DLD1 (cell line): ENCODE measurements at regions not wholly inside any gene's neighbourhood (a gene's known extent, or its start where the extent isn't known, plus 50 kb on each side); places are given as distances from the start of the nearest gene placed in this dataset.
"Not testable (repeated sequence)": the region's sequence is repeated elsewhere in the genome, so short reads cannot be mapped to it uniquely, and the experiment has no call there.

Source experiments
- in situ Hi-C: cut with HindIII; loops from 2 replicates; pipeline ENCODE4 v1.10.0; 2017; ENCODE audit warnings: low sequenced_read_pairs

- in situ Hi-C loops = not testable (repeated sequence)
These were observed 206.1 kb downstream of the MATN1 start for GRCh38 chr1:30517241-30517640.

- in situ Hi-C loops = no loop called here
These were observed 206.9 kb downstream of the MATN1 start for GRCh38 chr1:30516485-30516858.

GRCh38 chr1:30515755-30516484 is 207.5 kb downstream of the MATN1 start:
- in situ Hi-C loops = no loop called here

- in situ Hi-C loops = no loop called here
These were observed 208.4 kb downstream of the MATN1 start for GRCh38 chr1:30514945-30515344.

- in situ Hi-C loops = no loop called here
These were observed 209.2 kb downstream of the MATN1 start for GRCh38 chr1:30514137-30514654.

GRCh38 chr1:30513396-30514136 is 209.8 kb downstream of the MATN1 start:
- in situ Hi-C loops = no loop called here

- in situ Hi-C loops = no loop called here
These were observed 210.5 kb downstream of the MATN1 start for GRCh38 chr1:30512914-30513265.

GRCh38 chr1:30511991-30512913 is 211.1 kb downstream of the MATN1 start:
- in situ Hi-C loops = no loop called here

GRCh38 chr1:30511563-30511962 is 211.8 kb downstream of the MATN1 start:
- in situ Hi-C loops = no loop called here

- in situ Hi-C loops = no loop called here
These were observed 212.3 kb downstream of the MATN1 start for GRCh38 chr1:30511106-30511505.

- in situ Hi-C loops = no loop called here
These were observed 213.7 kb downstream of the MATN1 start for GRCh38 chr1:30509670-30510069.

- in situ Hi-C loops = no loop called here
These were observed 214.8 kb downstream of the MATN1 start for GRCh38 chr1:30508611-30509010.

GRCh38 chr1:30508175-30508448 is 215.3 kb downstream of the MATN1 start:
- in situ Hi-C loops = no loop called here

- in situ Hi-C loops = no loop called here
These were observed 215.8 kb downstream of the MATN1 start for GRCh38 chr1:30507401-30508174.

GRCh38 chr1:30507016-30507312 is 216.4 kb downstream of the MATN1 start:
- in situ Hi-C loops = no loop called here

GRCh38 chr1:30506291-30507015 is 216.9 kb downstream of the MATN1 start:
- in situ Hi-C loops = no loop called here

- in situ Hi-C loops = no loop called here
These were observed 217.5 kb downstream of the MATN1 start for GRCh38 chr1:30505853-30506252.

GRCh38 chr1:30492451-30492850 is 230.9 kb downstream of the MATN1 start:
- in situ Hi-C loops = loop anchor here (10.0 kb wide), 1 partner anchor 68 kb away; no protein-coding TSS in a partner anchor

- in situ Hi-C loops = loop anchor here (10.0 kb wide), 1 partner anchor 67 kb away; no protein-coding TSS in a partner anchor
These were observed 231.6 kb downstream of the MATN1 start for GRCh38 chr1:30491831-30492230.

GRCh38 chr1:30490554-30491053 is 232.8 kb downstream of the MATN1 start:
- in situ Hi-C loops = loop anchor here (10.0 kb wide), 1 partner anchor 66 kb away; no protein-coding TSS in a partner anchor
